OCI-LY1 (cell line): ENCODE measurements at regions not wholly inside any gene's neighbourhood (a gene's known extent, or its start where the extent isn't known, plus 50 kb on each side); places are given as distances from the start of the nearest gene placed in this dataset.

Experiments
- CTCF ChIP-seq: fragments of 200-600 bp; sonication (generic), shearing (Covaris generic); IDR thresholded peaks from 2 replicates; pipeline ENCODE4 v1.5.1; 2017; ENCODE audit warnings: mild to moderate bottlenecking, antibody characterized with exemption, low read length, moderate library complexity, mixed read lengths
- EZH2 ChIP-seq: fragments of 200-600 bp; sonication (generic), shearing (Covaris generic); IDR thresholded peaks from 2 replicates; pipeline ENCODE4 v1.8.0; 2017; ENCODE audit warnings: borderline replicate concordance, mixed run types, mild to moderate bottlenecking, antibody characterized with exemption, low read length, moderate library complexity, mixed read lengths

- TF ChIP-seq CTCF (no peak), EZH2 (no peak)
Measured at GRCh38 chr2:7881466-7881865, 800.4 kb upstream of the ID2 start.
